ENCODE measurements at regions not wholly inside any gene's neighbourhood (a gene's known extent, or its start where the extent isn't known, plus 50 kb on each side); places are given as distances from the start of the nearest gene placed in this dataset.

- H3K36me3 Mint-ChIP-seq (ENCODE audit: low read depth): no peaks in the 10 kb centered on the region
- H3K27me3 Mint-ChIP-seq: no peaks in the 10 kb centered on the region
- peaks cover 23% of the 10 kb centered on the region for H3K9me3 Mint-ChIP-seq
- intact Hi-C loops (cut with micrococcal nuclease): loop anchor here (10.0 kb wide), 1 partner anchor 1616 kb away; no protein-coding TSS in a partner anchor
- no peak overlapping the region for H3K27ac Mint-ChIP-seq
- H3K4me1 Mint-ChIP-seq (ENCODE audit: low read depth): no peaks in the 10 kb centered on the region
- H3K4me3 Mint-ChIP-seq: no peak overlapping the region
Observed at GRCh38 chr7:63008366-63008765, 990.3 kb upstream of the ZNF722 start.

- H3K27me3 Mint-ChIP-seq: no peaks in the 10 kb centered on the region
- H3K9me3 Mint-ChIP-seq: peaks cover 26% of the 10 kb centered on the region
- intact Hi-C loops (cut with micrococcal nuclease): loop anchor here (10.0 kb wide), 1 partner anchor 1615 kb away; no protein-coding TSS in a partner anchor
- H3K36me3 Mint-ChIP-seq (ENCODE audit: low read depth): no peaks in the 10 kb centered on the region
- no peaks in the 10 kb centered on the region for H3K4me1 Mint-ChIP-seq (ENCODE audit: low read depth)
- no peak overlapping the region for H3K27ac Mint-ChIP-seq
- no peak overlapping the region for H3K4me3 Mint-ChIP-seq
Observed at GRCh38 chr7:63009771-63010170, 988.9 kb upstream of the ZNF722 start.

GRCh38 chr7:63012633-63013183 lies 985.9 kb upstream of the ZNF722 start:
- Mint-ChIP-seq H3K4me3 (no peak overlapping the region), H3K9me3 (peaks cover 36% of the 10 kb centered on the region)

GRCh38 chr7:63014792-63015191 lies 983.9 kb upstream of the ZNF722 start:
- no peaks in the 10 kb centered on the region for H3K27me3 Mint-ChIP-seq

More at GRCh38 chr7:63012633-63013183, 985.9 kb upstream of the ZNF722 start:
- Mint-ChIP-seq H3K4me1 (ENCODE audit: low read depth) (no peaks in the 10 kb centered on the region), H3K27me3 (no peaks in the 10 kb centered on the region), H3K36me3 (ENCODE audit: low read depth) (no peaks in the 10 kb centered on the region), H3K27ac (no peak overlapping the region)
- intact Hi-C loops (cut with micrococcal nuclease): no loop called here

GRCh38 chr7:63023182-63023787 lies 975.4 kb upstream of the ZNF722 start:
- Mint-ChIP-seq H3K4me1 (ENCODE audit: low read depth) (no peaks in the 10 kb centered on the region), H3K36me3 (ENCODE audit: low read depth) (no peaks in the 10 kb centered on the region), H3K27ac (no peak overlapping the region), H3K27me3 (no peaks in the 10 kb centered on the region), H3K9me3 (peaks cover 52% of the 10 kb centered on the region), H3K4me3 (no peak overlapping the region)
- intact Hi-C loops (cut with micrococcal nuclease): no loop called here

More at GRCh38 chr7:63014792-63015191, 983.9 kb upstream of the ZNF722 start:
- intact Hi-C loops (cut with micrococcal nuclease): no loop called here
- Mint-ChIP-seq H3K4me3 (no peak overlapping the region), H3K4me1 (ENCODE audit: low read depth) (no peaks in the 10 kb centered on the region), H3K36me3 (ENCODE audit: low read depth) (no peaks in the 10 kb centered on the region), H3K9me3 (peaks cover 36% of the 10 kb centered on the region), H3K27ac (no peak overlapping the region)

- Mint-ChIP-seq H3K27me3 (no peaks in the 10 kb centered on the region), H3K9me3 (peaks cover 64% of the 10 kb centered on the region), H3K4me1 (ENCODE audit: low read depth) (no peaks in the 10 kb centered on the region), H3K4me3 (no peak overlapping the region), H3K27ac (no peak overlapping the region), H3K36me3 (ENCODE audit: low read depth) (no peaks in the 10 kb centered on the region)
- intact Hi-C loops (cut with micrococcal nuclease): no loop called here
Observed at GRCh38 chr7:63024446-63024845, 974.2 kb upstream of the ZNF722 start.

GRCh38 chr7:63025815-63026214 lies 972.8 kb upstream of the ZNF722 start:
- H3K27ac Mint-ChIP-seq: no peak overlapping the region
- H3K4me1 Mint-ChIP-seq (ENCODE audit: low read depth): no peaks in the 10 kb centered on the region
- H3K9me3 Mint-ChIP-seq: peaks cover 78% of the 10 kb centered on the region
- no peaks in the 10 kb centered on the region for H3K36me3 Mint-ChIP-seq (ENCODE audit: low read depth)
- no peak overlapping the region for H3K4me3 Mint-ChIP-seq
- intact Hi-C loops (cut with micrococcal nuclease): no loop called here
- no peaks in the 10 kb centered on the region for H3K27me3 Mint-ChIP-seq

GRCh38 chr7:63027075-63027474 lies 971.6 kb upstream of the ZNF722 start:
- H3K4me3 Mint-ChIP-seq: no peak overlapping the region
- no peak overlapping the region for H3K27ac Mint-ChIP-seq
- no peaks in the 10 kb centered on the region for H3K36me3 Mint-ChIP-seq (ENCODE audit: low read depth)
- intact Hi-C loops (cut with micrococcal nuclease): no loop called here
- H3K9me3 Mint-ChIP-seq: peaks cover 90% of the 10 kb centered on the region
- no peaks in the 10 kb centered on the region for H3K4me1 Mint-ChIP-seq (ENCODE audit: low read depth)
- H3K27me3 Mint-ChIP-seq: no peaks in the 10 kb centered on the region

- H3K36me3 Mint-ChIP-seq (ENCODE audit: low read depth): no peaks in the 10 kb centered on the region
- no peak overlapping the region for H3K4me3 Mint-ChIP-seq
- H3K27ac Mint-ChIP-seq: no peak overlapping the region
- H3K27me3 Mint-ChIP-seq: no peaks in the 10 kb centered on the region
- H3K4me1 Mint-ChIP-seq (ENCODE audit: low read depth): no peaks in the 10 kb centered on the region
- intact Hi-C loops (cut with micrococcal nuclease): no loop called here
- H3K9me3 Mint-ChIP-seq: peaks cover 93% of the 10 kb centered on the region
Observed at GRCh38 chr7:63028376-63029206, 970.1 kb upstream of the ZNF722 start.

GRCh38 chr7:63029207-63029522 lies 969.5 kb upstream of the ZNF722 start:
- H3K36me3 Mint-ChIP-seq (ENCODE audit: low read depth): no peaks in the 10 kb centered on the region
- no peak overlapping the region for H3K27ac Mint-ChIP-seq
- peaks cover 91% of the 10 kb centered on the region for H3K9me3 Mint-ChIP-seq
- H3K4me3 Mint-ChIP-seq: no peak overlapping the region
- intact Hi-C loops (cut with micrococcal nuclease): no loop called here
- no peaks in the 10 kb centered on the region for H3K27me3 Mint-ChIP-seq
- no peaks in the 10 kb centered on the region for H3K4me1 Mint-ChIP-seq (ENCODE audit: low read depth)

- Mint-ChIP-seq H3K4me3 (no peak overlapping the region), H3K36me3 (ENCODE audit: low read depth) (no peaks in the 10 kb centered on the region), H3K4me1 (ENCODE audit: low read depth) (no peaks in the 10 kb centered on the region), H3K9me3 (peaks cover 86% of the 10 kb centered on the region), H3K27me3 (no peaks in the 10 kb centered on the region), H3K27ac (no peak overlapping the region)
- intact Hi-C loops (cut with micrococcal nuclease): no loop called here
Observed at GRCh38 chr7:63030061-63030460, 968.6 kb upstream of the ZNF722 start.

- no peak overlapping the region for H3K4me3 Mint-ChIP-seq
- no peaks in the 10 kb centered on the region for H3K27me3 Mint-ChIP-seq
- H3K9me3 Mint-ChIP-seq: peaks cover 89% of the 10 kb centered on the region
- no peaks in the 10 kb centered on the region for H3K4me1 Mint-ChIP-seq (ENCODE audit: low read depth)
- no peak overlapping the region for H3K27ac Mint-ChIP-seq
- intact Hi-C loops (cut with micrococcal nuclease): no loop called here
- H3K36me3 Mint-ChIP-seq (ENCODE audit: low read depth): no peaks in the 10 kb centered on the region
Observed at GRCh38 chr7:63031838-63032436, 966.7 kb upstream of the ZNF722 start.

GRCh38 chr7:63037242-63037641 lies 961.4 kb upstream of the ZNF722 start:
- intact Hi-C loops (cut with micrococcal nuclease): no loop called here
- Mint-ChIP-seq H3K36me3 (ENCODE audit: low read depth) (no peaks in the 10 kb centered on the region), H3K4me3 (no peak overlapping the region), H3K27me3 (no peaks in the 10 kb centered on the region), H3K9me3 (peaks cover 76% of the 10 kb centered on the region), H3K27ac (no peak overlapping the region), H3K4me1 (ENCODE audit: low read depth) (no peaks in the 10 kb centered on the region)

GRCh38 chr7:63038987-63039386 lies 959.7 kb upstream of the ZNF722 start:
- Mint-ChIP-seq H3K9me3 (peaks cover 59% of the 10 kb centered on the region), H3K27me3 (no peaks in the 10 kb centered on the region), H3K4me1 (ENCODE audit: low read depth) (no peaks in the 10 kb centered on the region)

More at GRCh38 chr7:63038987-63039386, 959.7 kb upstream of the ZNF722 start:
- intact Hi-C loops (cut with micrococcal nuclease): no loop called here
- no peak overlapping the region for H3K27ac Mint-ChIP-seq
- H3K4me3 Mint-ChIP-seq: no peak overlapping the region
- H3K36me3 Mint-ChIP-seq (ENCODE audit: low read depth): no peaks in the 10 kb centered on the region
